ENCODE measurements at regions not wholly inside any gene's neighbourhood (a gene's known extent, or its start where the extent isn't known, plus 50 kb on each side); places are given as distances from the start of the nearest gene placed in this dataset.

- no peak for DNase-seq
Observed at GRCh38 chr1:38326856-38327255, 280.3 kb upstream of the POU3F1 start.

DNA sequence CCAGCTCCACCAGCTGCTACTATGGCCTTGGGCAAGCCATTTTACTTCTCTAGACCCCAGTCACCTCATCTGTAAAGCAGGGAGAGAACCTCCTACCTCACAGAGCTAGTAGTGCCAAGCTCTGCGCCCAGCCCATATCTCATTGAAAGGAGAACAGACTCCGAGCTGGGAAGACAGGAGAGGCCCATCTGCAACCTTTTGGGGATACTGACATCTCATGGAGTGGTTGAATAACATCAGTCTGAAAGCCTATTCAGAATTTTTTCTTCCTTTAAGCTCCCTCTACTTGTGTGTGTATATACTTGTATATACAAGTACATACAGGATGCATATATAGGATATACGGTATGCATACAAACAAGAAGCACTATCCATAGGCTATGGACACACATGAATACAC lies 279.5 kb upstream of the POU3F1 start:
- DNase-seq: no peak

DNA sequence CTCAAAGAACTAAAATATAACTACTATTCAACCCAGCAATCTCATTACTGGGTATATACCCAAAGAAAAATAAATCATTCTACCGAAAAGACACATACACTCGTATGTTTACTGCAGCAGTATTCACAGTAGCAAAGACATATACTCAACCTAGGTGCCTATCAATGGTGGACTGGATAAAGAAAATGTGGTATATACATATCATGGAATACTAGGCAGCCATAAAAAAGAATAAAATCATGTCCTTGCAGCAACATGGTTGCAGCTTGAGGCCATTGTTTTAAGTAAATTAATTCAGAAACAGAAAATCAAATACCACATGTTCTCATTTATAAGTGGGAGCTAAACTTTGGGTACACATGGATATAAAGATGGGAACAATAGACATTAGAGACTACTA lies 266.2 kb upstream of the POU3F1 start:
- no peak for DNase-seq

DNA sequence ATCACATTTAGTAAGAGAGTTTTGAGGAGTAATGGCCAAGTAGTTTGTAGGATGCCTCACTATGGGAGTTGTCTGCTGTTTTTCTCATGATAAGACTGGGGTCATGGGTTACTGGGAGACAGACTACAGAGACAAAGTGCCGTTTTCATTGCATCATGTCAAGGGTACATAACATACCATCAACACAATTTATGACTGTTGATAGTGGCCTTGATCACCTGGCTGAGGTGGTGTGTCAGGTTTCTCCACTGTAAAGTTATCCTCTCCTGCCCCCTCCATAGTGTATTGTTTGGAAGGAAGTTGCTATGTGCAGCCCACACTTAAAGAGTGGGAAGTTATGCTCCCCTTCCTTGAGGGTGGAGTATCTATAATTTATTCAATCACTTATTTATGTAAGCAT lies 263.5 kb upstream of the POU3F1 start:
- DNase-seq: no peak

- DNase-seq: no peak
Observed at GRCh38 chr1:38308780-38309179, 262.2 kb upstream of the POU3F1 start.

GRCh38 chr1:38305666-38306065 lies 259.1 kb upstream of the POU3F1 start:
- no peak for DNase-seq

GRCh38 chr1:38303843-38304242 lies 257.2 kb upstream of the POU3F1 start:
- DNase-seq: no peak

- no peak for DNase-seq
Observed at GRCh38 chr1:38301040-38301439, 254.4 kb upstream of the POU3F1 start.

DNA sequence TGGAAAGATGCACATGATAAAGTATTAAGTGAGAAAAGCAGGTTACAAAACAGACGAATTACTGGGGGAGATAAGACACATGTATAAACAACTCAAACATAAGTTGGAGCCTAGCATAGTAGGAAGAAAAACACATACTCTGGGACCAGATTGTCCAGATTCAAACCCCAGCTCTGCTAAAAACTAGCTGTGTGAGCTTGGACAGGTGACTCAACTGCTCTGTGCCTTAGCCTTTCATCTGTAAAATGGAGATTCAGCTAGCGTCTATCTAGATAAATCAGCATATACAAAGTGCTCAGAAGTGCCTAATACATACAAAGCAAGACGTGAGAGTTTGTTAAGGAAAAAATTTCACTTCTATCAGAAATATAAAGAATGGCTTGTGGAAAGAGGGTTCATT lies 254.0 kb upstream of the POU3F1 start:
- DNase-seq: no peak

DNA sequence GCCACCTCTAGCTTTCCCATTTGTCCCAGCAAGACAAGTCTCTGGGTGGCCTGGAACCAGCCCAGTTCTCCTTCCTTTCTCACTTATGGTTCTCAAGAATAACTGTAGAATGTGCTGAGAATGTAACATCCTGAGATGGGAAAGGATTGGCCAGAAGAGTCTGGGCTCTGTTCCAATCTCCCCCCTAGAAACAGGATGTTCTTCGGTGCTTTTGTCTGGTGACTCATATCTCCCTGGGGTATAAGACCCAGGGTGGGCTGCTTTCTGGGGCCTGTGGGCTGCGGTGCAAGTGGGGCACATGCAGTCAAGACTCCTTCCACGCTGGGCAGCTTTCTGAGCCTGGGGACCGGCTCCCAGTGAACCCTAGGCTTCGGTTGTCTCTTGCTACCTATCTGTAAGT lies 251.2 kb upstream of the POU3F1 start:
- no peak for DNase-seq

DNA sequence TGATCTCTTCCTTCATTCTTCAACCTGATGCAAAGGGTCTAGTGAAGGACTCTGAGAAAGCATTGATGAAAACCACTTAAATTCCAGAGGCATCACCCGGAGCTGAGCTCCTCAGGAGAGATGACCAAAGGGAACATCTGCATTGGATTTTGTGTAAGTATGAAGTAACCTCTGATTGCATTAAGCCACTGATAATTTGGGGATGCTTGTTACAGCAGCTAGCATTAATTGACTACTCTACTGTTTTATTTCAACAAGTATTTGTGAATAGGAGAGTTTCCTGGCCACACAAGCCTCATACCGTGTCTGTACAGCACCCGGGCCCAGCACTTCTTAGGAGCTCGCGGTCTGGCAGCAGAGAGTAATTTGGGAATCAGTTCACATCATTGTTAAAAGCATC lies 250.7 kb upstream of the POU3F1 start:
- no peak for DNase-seq

DNA sequence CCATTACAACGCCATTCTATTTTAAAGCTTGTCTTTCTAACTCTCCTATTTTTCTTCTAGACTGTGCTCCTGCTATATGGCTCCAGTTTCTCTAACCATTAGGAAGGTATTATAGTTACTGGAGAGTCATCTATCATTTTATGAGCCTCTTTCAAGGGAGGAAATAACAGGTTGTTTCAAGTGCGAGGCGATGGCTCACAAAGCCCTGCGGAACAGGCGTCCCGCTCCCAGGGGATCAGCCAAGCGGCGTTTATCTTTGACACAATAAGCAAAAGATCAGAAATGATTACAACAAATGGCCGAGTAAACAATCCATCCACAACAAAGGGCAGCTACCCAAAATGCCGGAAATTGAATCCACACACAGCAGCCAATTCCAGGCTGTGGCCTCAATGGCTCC lies 249.5 kb upstream of the POU3F1 start:
- no peak for DNase-seq

- DNase-seq: no peak
Observed at GRCh38 chr1:38293567-38293966, 247.0 kb upstream of the POU3F1 start.

DNA sequence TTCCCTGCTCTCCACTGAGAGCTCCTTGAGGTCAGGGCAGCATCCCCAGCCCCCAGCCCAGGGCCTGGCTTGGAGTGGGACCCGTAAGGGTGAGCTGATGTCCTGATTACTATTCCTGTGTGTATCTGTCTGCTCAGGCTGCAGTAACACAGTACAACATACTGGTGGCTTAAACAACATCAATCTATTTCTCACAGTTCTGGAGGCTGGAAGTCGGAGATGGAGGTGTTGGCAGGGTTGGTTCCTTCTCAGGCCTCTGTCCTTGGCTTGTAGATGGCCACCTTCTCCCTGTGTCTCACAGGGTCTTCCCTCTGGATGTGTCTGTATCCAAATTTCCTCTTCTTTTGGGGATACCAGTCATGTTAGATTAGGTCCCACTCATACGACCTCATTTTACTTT lies 246.4 kb upstream of the POU3F1 start:
- no peak for DNase-seq

GRCh38 chr1:38291906-38292521 lies 245.4 kb upstream of the POU3F1 start:
- DNase-seq: no peak

- DNase-seq: no peak
Observed at GRCh38 chr1:38291336-38291735, 244.7 kb upstream of the POU3F1 start.

DNA sequence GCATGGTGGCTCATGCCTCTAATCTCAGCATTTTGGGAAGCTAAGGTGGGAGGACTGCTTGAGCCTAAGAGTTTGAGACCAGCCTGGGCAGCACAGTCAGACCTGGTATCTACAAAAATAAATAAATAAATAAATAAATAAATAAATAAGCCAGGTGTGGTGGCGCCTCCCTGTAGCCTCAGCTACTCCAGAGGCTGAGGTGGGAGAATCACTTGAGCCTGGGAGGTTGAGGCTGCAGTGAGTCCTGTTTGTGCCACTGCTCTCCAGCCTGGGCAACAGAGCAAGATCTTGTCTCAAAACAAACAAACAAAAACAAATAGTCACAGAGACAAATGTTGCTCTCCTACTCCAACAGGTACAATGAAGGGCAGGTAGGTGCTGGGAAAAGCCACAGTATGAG lies 242.4 kb upstream of the POU3F1 start:
- DNase-seq: no peak

- DNase-seq: no peak
Observed at GRCh38 chr1:38287547-38287946, 241.0 kb upstream of the POU3F1 start.

DNA sequence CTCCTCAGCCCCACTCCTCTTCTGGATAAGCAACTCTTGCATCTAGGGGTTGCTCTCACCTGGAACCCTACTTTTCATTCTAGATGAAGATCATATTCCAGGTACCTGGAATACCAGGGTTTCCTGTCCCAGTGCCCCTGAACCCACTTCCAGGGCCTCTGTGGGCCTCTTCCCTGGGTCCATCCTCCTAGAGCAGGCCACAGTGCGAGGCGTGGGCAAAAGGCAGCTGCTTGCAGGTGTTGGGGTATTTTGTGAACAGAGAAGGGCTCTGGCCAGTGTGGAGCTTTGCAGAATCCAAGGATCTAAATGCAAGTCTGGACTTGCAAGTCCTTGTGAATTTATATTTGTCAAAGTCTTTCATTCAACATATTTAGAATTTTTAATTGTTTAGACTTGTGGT lies 240.4 kb upstream of the POU3F1 start:
- no peak for DNase-seq

DNA sequence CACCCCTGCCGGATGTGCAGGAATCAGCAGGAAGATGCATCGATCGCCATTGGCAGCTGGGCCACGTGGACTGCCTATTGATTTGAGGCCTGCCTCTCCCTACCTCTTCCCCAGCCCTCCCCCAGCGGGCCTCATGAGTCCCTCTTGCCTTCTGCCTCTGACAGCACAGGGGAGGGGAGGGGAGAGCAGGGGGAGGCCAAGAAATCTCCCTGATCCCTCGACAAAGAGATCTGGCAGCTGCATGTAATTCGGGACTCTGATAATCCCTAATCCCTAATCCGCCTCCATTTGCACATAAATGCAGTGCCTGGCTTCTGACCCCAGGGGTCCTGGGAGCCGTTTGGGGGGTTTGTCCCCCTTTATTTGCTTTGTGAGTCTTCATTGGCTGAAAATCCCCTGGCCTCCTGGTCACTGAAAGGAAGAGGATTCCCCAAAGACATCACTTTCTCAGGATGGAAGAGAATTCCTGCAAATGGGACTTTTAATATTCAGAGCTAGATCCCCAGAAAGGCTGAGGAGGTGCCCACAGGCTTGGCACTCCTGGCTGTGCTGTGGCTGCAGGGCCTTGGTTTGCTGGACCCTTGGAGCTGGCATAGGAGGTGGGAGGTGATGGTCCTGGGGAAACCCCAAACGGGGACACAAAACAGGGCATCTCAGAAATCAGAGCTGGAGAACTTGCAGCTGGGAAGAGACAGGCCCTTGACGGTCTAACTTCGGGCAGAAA lies 239.4 kb upstream of the POU3F1 start:
- DNase-seq: no peak

- no peak for DNase-seq
Observed at GRCh38 chr1:38284953-38285352, 238.4 kb upstream of the POU3F1 start.

DNA sequence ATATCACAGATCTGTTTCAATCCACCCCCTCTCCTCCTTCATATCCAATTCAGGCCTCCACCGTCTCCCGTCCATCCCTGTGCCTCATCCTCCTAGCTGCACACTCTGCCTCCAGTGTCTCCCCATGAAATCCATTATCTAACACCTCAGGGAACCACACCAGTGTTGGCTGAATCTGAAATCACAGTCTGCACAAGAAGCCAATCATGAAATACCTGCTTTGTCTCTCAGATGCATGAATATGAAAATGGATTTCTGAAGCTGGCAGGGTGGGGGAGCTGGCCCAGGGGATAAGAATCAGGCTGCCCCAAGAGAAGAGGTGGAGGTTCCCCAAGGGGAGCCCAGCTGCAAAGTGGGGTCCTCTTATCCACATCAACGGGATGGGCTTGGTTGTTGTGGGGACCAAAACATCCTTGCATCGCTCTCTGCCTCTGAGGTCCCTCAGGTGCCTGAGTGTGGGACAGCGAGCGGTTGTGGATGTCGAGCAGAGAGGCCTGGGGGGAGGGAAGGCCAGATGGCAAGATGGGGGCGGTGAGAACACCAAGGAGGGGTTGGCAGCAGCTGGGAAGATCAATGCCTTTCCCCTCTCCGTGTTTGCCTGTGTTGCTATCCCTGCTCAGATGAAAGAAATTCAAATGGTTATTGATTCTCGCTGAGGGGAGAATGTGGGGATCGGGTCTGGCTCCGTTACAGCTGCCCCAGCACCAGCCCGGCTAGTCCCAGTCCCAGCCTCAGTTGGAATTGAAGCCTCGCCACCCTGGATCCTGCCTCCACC lies 237.3 kb upstream of the POU3F1 start:
- DNase-seq: no peak

DNA sequence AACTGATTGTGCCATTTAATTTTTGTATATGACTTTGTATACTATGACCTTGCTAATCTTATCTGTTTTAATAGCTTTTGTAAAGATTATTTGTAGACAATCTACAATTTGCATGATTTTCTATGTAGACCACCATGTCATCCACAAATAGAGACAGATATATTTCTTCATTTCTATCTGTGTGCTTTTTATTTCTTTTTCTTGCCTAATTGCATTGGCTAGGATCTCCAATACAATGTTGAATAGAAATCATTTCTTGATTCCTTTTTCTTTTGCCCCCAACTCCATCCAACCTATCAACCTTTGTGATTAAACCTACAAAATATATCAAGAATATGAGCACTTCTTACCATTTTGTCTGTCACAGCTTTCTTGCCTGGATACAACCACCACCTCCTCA lies 232.6 kb upstream of the POU3F1 start:
- no peak for DNase-seq

DNA sequence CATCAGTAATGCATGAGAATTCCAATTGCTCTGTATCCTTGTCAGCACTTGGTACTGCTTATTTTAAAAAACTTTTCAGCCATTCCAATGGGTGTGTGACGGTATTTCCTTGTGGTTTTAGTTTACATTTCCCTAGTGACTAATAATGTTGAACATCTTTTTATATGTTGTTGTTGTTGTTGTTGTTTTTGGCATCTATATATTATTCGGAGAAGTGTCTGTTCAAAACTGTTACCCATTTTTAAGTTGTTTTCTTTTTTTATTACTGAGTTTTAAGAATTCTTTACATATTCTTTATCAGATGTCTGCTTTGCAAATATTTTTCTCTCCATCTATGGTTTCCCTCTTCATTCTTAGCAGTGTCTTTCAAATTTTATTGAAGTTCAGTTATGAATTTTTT lies 231.1 kb upstream of the POU3F1 start:
- DNase-seq: no peak

Data from left hindlimb (tissue), 1 donor.